ENCODE measurements at regions not wholly inside any gene's neighbourhood (a gene's known extent, or its start where the extent isn't known, plus 50 kb on each side); places are given as distances from the start of the nearest gene placed in this dataset.
"Not testable (repeated sequence)": the region's sequence is repeated elsewhere in the genome, so short reads cannot be mapped to it uniquely, and the experiment has no call there.

GRCh38 chr4:87901422-87901992 is 68.7 kb downstream of the MEPE start:
- DNase-seq (ENCODE audit: low spot score) (no peak), ATAC-seq (no peak)

GRCh38 chr4:87904639-87905160 is 70.8 kb upstream of the SPP1 start:
- no peak for DNase-seq (ENCODE audit: low spot score)
- ATAC-seq, result no peak

GRCh38 chr4:87908336-87908735 is 67.2 kb upstream of the SPP1 start:
- no peak for DNase-seq (ENCODE audit: low spot score)
- no peak for ATAC-seq

GRCh38 chr4:87910795-87911194 is 64.7 kb upstream of the SPP1 start:
- ATAC-seq, result peak; percentile 50

GRCh38 chr4:87911252-87911774 is 64.2 kb upstream of the SPP1 start:
- DNase-seq (ENCODE audit: low spot score) (no peak), ATAC-seq (peak; percentile 83)

More at GRCh38 chr4:87910795-87911194, 64.7 kb upstream of the SPP1 start:
- no peak for DNase-seq (ENCODE audit: low spot score)

GRCh38 chr4:87912164-87913004 is 63.1 kb upstream of the SPP1 start:
- DNase-seq (ENCODE audit: low spot score) (no peak), ATAC-seq (peak; percentile 54)

- ATAC-seq, result no peak
- DNase-seq (ENCODE audit: low spot score), result no peak
Observed at GRCh38 chr4:87913896-87914295, 61.6 kb upstream of the SPP1 start.

GRCh38 chr4:87915621-87916020 is 59.9 kb upstream of the SPP1 start:
- DNase-seq (ENCODE audit: low spot score) (no peak), ATAC-seq (no peak)

GRCh38 chr4:87916626-87917025 is 58.9 kb upstream of the SPP1 start:
- no peak for DNase-seq (ENCODE audit: low spot score)
- no peak for ATAC-seq

- not testable (repeated sequence) for ATAC-seq; DNase-seq (ENCODE audit: low spot score)
Observed at GRCh38 chr4:87917911-87918310, 57.6 kb upstream of the SPP1 start.

GRCh38 chr4:87918314-87919058 is 57.0 kb upstream of the SPP1 start:
- DNase-seq (ENCODE audit: low spot score), result no peak
- ATAC-seq, result no peak

GRCh38 chr4:87919304-87919703 is 56.2 kb upstream of the SPP1 start:
- DNase-seq (ENCODE audit: low spot score); ATAC-seq: not testable (repeated sequence)

GRCh38 chr4:87919941-87920340 is 55.6 kb upstream of the SPP1 start:
- ATAC-seq (no peak), DNase-seq (ENCODE audit: low spot score) (no peak)

- ATAC-seq (no peak), DNase-seq (ENCODE audit: low spot score) (no peak)
Observed at GRCh38 chr4:87920478-87920877, 55.0 kb upstream of the SPP1 start.

GRCh38 chr4:87921626-87922479 is 53.7 kb upstream of the SPP1 start:
- DNase-seq (ENCODE audit: low spot score); ATAC-seq: not testable (repeated sequence)

GRCh38 chr4:87924146-87924545 is 51.4 kb upstream of the SPP1 start:
- ATAC-seq; DNase-seq (ENCODE audit: low spot score): not testable (repeated sequence)

Data from left lobe of liver (tissue), 2 donors.